ENCODE measurements at regions not wholly inside any gene's neighbourhood (a gene's known extent, or its start where the extent isn't known, plus 50 kb on each side); places are given as distances from the start of the nearest gene placed in this dataset.

- peaks cover 23% of the 10 kb centered on the region for H3K9me3 Mint-ChIP-seq
- DNase-seq = no peak
- H3K4me1 Mint-ChIP-seq = peaks cover 6% of the 10 kb centered on the region
- H3K27me3 Mint-ChIP-seq (ENCODE audit: low read depth, poor library complexity) = no peaks in the 10 kb centered on the region
- no peak for TF ChIP-seq CTCF (IDR thresholded peaks at IDR 0.05)
- H3K4me3 Mint-ChIP-seq = no peak overlapping the region
- H3K36me3 Mint-ChIP-seq (ENCODE audit: low read depth) = no peaks in the 10 kb centered on the region
- H3K27ac Mint-ChIP-seq = no peak overlapping the region
Observed at GRCh38 chr13:78286748-78287147, 316.6 kb downstream of the POU4F1 start.

- no peaks in the 10 kb centered on the region for H3K27me3 Mint-ChIP-seq (ENCODE audit: low read depth, poor library complexity)
- H3K4me3 Mint-ChIP-seq = no peak overlapping the region
- DNase-seq = no peak
- H3K36me3 Mint-ChIP-seq (ENCODE audit: low read depth) = no peaks in the 10 kb centered on the region
- H3K4me1 Mint-ChIP-seq = no peaks in the 10 kb centered on the region
- no peak for TF ChIP-seq CTCF (IDR thresholded peaks at IDR 0.05)
- H3K27ac Mint-ChIP-seq = no peak overlapping the region
- H3K9me3 Mint-ChIP-seq = peaks cover 10% of the 10 kb centered on the region
Observed at GRCh38 chr13:78265098-78265497, 338.3 kb downstream of the POU4F1 start.

- Mint-ChIP-seq H3K36me3 (ENCODE audit: low read depth) (no peaks in the 10 kb centered on the region), H3K9me3 (peaks cover 8% of the 10 kb centered on the region)
- no peak for TF ChIP-seq CTCF (IDR thresholded peaks at IDR 0.05)
Observed at GRCh38 chr13:78258304-78258703, 339.7 kb upstream of the EDNRB start.

GRCh38 chr13:78256484-78256883 lies 337.9 kb upstream of the EDNRB start:
- peak overlapping the region; percentile 17 for H3K27ac Mint-ChIP-seq
- DNase-seq = no peak
- TF ChIP-seq CTCF (IDR thresholded peaks at IDR 0.05) = no peak
- H3K36me3 Mint-ChIP-seq (ENCODE audit: low read depth) = no peaks in the 10 kb centered on the region
- H3K9me3 Mint-ChIP-seq = peaks cover 8% of the 10 kb centered on the region
- peaks cover 5% of the 10 kb centered on the region for H3K4me1 Mint-ChIP-seq
- H3K4me3 Mint-ChIP-seq = no peak overlapping the region
- no peaks in the 10 kb centered on the region for H3K27me3 Mint-ChIP-seq (ENCODE audit: low read depth, poor library complexity)

More at GRCh38 chr13:78258304-78258703, 339.7 kb upstream of the EDNRB start:
- Mint-ChIP-seq H3K27ac (no peak overlapping the region), H3K4me3 (no peak overlapping the region), H3K4me1 (peaks cover 5% of the 10 kb centered on the region), H3K27me3 (ENCODE audit: low read depth, poor library complexity) (no peaks in the 10 kb centered on the region)
- DNase-seq = no peak

- DNase-seq = no peak
- H3K36me3 Mint-ChIP-seq (ENCODE audit: low read depth) = no peaks in the 10 kb centered on the region
- H3K4me3 Mint-ChIP-seq = no peak overlapping the region
- peaks cover 5% of the 10 kb centered on the region for H3K4me1 Mint-ChIP-seq
- no peaks in the 10 kb centered on the region for H3K9me3 Mint-ChIP-seq
- H3K27ac Mint-ChIP-seq = no peak overlapping the region
- no peak for TF ChIP-seq CTCF (IDR thresholded peaks at IDR 0.05)
- no peaks in the 10 kb centered on the region for H3K27me3 Mint-ChIP-seq (ENCODE audit: low read depth, poor library complexity)
Observed at GRCh38 chr13:78254113-78254512, 335.5 kb upstream of the EDNRB start.

GRCh38 chr13:78247362-78247761 lies 328.7 kb upstream of the EDNRB start:
- no peak for TF ChIP-seq CTCF (IDR thresholded peaks at IDR 0.05)
- Mint-ChIP-seq H3K4me3 (no peak overlapping the region), H3K9me3 (no peaks in the 10 kb centered on the region), H3K27me3 (ENCODE audit: low read depth, poor library complexity) (peaks cover 3% of the 10 kb centered on the region), H3K36me3 (ENCODE audit: low read depth) (no peaks in the 10 kb centered on the region), H3K27ac (no peak overlapping the region), H3K4me1 (no peaks in the 10 kb centered on the region)
- no peak for DNase-seq
